ENCODE measurements at regions not wholly inside any gene's neighbourhood (a gene's known extent, or its start where the extent isn't known, plus 50 kb on each side); places are given as distances from the start of the nearest gene placed in this dataset.

- H3K9me3 Mint-ChIP-seq: no peaks in the 10 kb centered on the region
- ATAC-seq (no peak), DNase-seq (ENCODE audit: low spot score) (no peak)
- H3K27ac Mint-ChIP-seq: no peak overlapping the region
- ChIA-PET CTCF (no interaction called here), POLR2A (no interaction called here)
- TF ChIP-seq ZBTB43 (CRISPR knock-in tag; IDR thresholded peaks at IDR 0.05) (no peak), SOX15 (CRISPR knock-in tag; IDR thresholded peaks at IDR 0.05) (no peak)
- H3K36me3 Mint-ChIP-seq: no peaks in the 10 kb centered on the region
- H3K27me3 Mint-ChIP-seq (ENCODE audit: low read depth): no peaks in the 10 kb centered on the region
- H3K4me3 Mint-ChIP-seq: no peak overlapping the region
- H3K4me1 Mint-ChIP-seq: no peaks in the 10 kb centered on the region
Measured at GRCh38 chr13:62019858-62020257, 604.2 kb upstream of the PCDH20 start.

GRCh38 chr13:62014299-62014698 is 598.6 kb upstream of the PCDH20 start:
- ChIA-PET CTCF (interaction anchor here (0.7 kb wide), 1 partner anchor 343 kb away, joined by 4 read pairs; no protein-coding TSS in a partner anchor), POLR2A (no interaction called here)
- no peaks in the 10 kb centered on the region for H3K4me1 Mint-ChIP-seq
- peak; percentile 26; the same call in 1 of the 2 replicates for ATAC-seq
- H3K27ac Mint-ChIP-seq: no peak overlapping the region
- H3K9me3 Mint-ChIP-seq: no peaks in the 10 kb centered on the region
- TF ChIP-seq SP1 (CRISPR knock-in tag; conservative IDR thresholded peaks at IDR 0.05) (no peak), SOX15 (CRISPR knock-in tag; IDR thresholded peaks at IDR 0.05) (no peak), ZNF121 (CRISPR knock-in tag; IDR thresholded peaks at IDR 0.05) (no peak), GTF2I (CRISPR knock-in tag; conservative IDR thresholded peaks at IDR 0.05) (no peak), FOXP4 (CRISPR knock-in tag; IDR thresholded peaks at IDR 0.05) (no peak), KAT7 (CRISPR knock-in tag; IDR thresholded peaks at IDR 0.05; ENCODE audit: borderline replicate concordance) (no peak), HMGXB4 (CRISPR knock-in tag; IDR thresholded peaks at IDR 0.05) (no peak), AFF4 (CRISPR knock-in tag; IDR thresholded peaks at IDR 0.05; ENCODE audit: borderline replicate concordance) (no peak), ESRRA (CRISPR knock-in tag; IDR thresholded peaks at IDR 0.05; ENCODE audit: borderline replicate concordance) (no peak), OVOL2 (CRISPR knock-in tag; IDR thresholded peaks at IDR 0.05; ENCODE audit: borderline replicate concordance) (no peak), ARID4B (CRISPR knock-in tag; IDR thresholded peaks at IDR 0.05; ENCODE audit: borderline replicate concordance) (no peak), ATF3 (CRISPR knock-in tag; conservative IDR thresholded peaks at IDR 0.05) (no peak), ZNF396 (CRISPR knock-in tag; IDR thresholded peaks at IDR 0.05; ENCODE audit: borderline replicate concordance) (no peak), FOXK1 (CRISPR knock-in tag; IDR thresholded peaks at IDR 0.05) (no peak), ZNF317 (CRISPR knock-in tag; IDR thresholded peaks at IDR 0.05; ENCODE audit: borderline replicate concordance, low read depth) (no peak), SMAD3 (CRISPR knock-in tag; IDR thresholded peaks at IDR 0.05; ENCODE audit: borderline replicate concordance) (no peak)
- no peak overlapping the region for H3K4me3 Mint-ChIP-seq
- no peak for DNase-seq (ENCODE audit: low spot score)
- H3K36me3 Mint-ChIP-seq: no peaks in the 10 kb centered on the region
- H3K27me3 Mint-ChIP-seq (ENCODE audit: low read depth): no peaks in the 10 kb centered on the region
